ENCODE measurements at regions not wholly inside any gene's neighbourhood (a gene's known extent, or its start where the extent isn't known, plus 50 kb on each side); places are given as distances from the start of the nearest gene placed in this dataset.
A peak's percentile ranks its signal among the peaks of the same experiment; 100 is the strongest.
"Not testable (repeated sequence)": the region's sequence is repeated elsewhere in the genome, so short reads cannot be mapped to it uniquely, and the experiment has no call there.

DNA sequence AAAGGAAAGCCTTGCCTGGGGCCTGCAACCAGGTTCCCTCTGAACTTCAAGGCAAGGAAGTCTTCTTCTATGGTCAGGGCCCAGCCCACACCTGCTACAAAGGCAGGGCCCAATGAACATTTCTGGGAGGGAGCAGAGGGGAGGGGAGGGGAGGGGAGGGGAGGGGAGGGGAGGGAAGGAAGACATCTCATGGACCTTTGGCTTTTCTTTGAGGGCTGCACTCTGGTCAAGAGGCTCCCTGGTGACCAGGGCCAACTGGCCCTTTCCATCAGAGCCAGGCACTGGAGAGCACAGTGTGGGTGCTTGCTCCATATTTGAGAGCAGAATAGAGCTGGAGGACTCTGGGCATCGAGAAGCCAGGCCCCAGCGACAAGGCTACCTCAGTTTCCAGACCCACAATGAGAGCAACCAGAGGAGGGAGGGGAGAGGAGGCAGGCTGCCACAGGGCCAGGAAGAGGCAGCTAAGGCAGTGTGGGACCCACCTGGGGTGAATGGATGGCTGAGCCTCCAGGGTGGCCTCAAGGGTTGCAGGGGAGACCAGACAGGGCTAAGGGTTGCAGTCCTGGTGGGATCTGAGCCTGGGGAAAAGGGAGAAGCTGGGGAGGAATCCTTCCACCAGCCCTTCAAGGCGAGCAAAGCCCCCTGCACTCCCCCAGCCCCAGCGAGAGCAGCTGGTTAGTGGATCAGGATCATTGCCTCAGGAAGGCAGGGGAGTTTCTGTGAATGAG is 84.8 kb downstream of the MRPL14 start:
- WGBS, 2 experiments (ENCODE audit: insufficient coverage in 2 of 2) = 83 to 100% methylated on average over 1 to 2 of the region's 4 CpGs
- no peak overlapping the region for H3K4me3 ChIP-seq (ENCODE audit: extremely low read depth, insufficient read depth, low read length, poor library complexity, severe bottlenecking)
- peak overlapping the region; percentile 95 for H3K27ac ChIP-seq (ENCODE audit: low read depth, low read length, severe bottlenecking)

DNA sequence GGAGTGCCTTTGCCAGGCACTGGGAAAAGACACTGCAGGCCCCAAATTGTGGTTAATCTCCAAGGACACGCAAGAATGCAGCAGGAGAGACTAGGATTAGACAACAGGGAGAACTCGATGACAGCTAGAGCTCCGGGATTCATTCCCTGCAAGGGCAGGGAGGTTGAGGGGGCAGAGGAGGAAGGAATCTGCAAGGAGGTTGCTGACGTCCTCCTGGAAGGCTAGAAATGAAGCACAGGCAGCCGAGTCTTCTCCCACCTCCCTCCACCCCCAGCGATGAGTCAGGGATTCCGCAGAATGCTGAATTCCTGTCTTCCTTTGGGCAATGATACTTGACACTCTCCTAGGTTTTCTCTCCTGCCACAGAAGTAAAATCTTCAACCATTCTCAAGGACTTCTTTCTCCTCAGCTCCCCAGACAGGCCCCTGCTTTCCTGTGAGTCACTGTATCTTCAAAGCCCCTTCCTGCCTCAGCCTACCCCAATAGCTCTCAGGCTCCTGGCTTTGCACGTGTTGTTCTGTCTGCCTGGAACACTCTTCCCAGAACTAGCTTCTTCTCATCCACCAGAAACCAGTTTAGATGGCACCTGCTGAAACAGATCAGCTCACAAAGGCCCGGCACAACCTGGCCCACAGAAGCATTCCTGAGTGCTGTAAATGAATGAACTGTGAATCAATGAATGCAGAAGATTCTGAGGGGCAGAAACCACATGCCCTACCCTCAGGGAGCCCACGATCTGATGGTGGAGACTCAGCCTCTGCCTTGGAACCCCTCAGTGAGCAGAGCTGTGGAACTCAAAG is 85.6 kb downstream of the MRPL14 start:
- H3K9me3 ChIP-seq (ENCODE audit: control insufficient read depth, low read length) = no peaks in the 10 kb centered on the region
- 34 to 37% methylated on average over 7 to 9 of the region's 10 CpGs for WGBS, 2 experiments (ENCODE audit: insufficient coverage in 2 of 2)
- no peak overlapping the region for H3K4me3 ChIP-seq (ENCODE audit: extremely low read depth, insufficient read depth, low read length, poor library complexity, severe bottlenecking)
- H3K36me3 ChIP-seq (ENCODE audit: control insufficient read depth, insufficient read depth, low read length) = no peaks in the 10 kb centered on the region
- peaks cover 42% of the 10 kb centered on the region for H3K4me1 ChIP-seq (ENCODE audit: control insufficient read depth, insufficient read depth, low read length, poor library complexity, severe bottlenecking)
- peak overlapping the region; percentile 92 for H3K27ac ChIP-seq (ENCODE audit: low read depth, low read length, severe bottlenecking)

More for the DNA sequence above, 84.8 kb downstream of the MRPL14 start:
- Histone ChIP-seq H3K4me1 (ENCODE audit: control insufficient read depth, insufficient read depth, low read length, poor library complexity, severe bottlenecking) (peaks cover 42% of the 10 kb centered on the region), H3K36me3 (ENCODE audit: control insufficient read depth, insufficient read depth, low read length) (no peaks in the 10 kb centered on the region), H3K9me3 (ENCODE audit: control insufficient read depth, low read length) (no peaks in the 10 kb centered on the region)

- no peaks in the 10 kb centered on the region for H3K9me3 ChIP-seq (ENCODE audit: control insufficient read depth, low read length)
- no peak overlapping the region for H3K4me3 ChIP-seq (ENCODE audit: extremely low read depth, insufficient read depth, low read length, poor library complexity, severe bottlenecking)
- WGBS, 2 experiments (ENCODE audit: insufficient coverage in 2 of 2) = 78 to 85% methylated on average over 2 to 3 of the region's 4 CpGs
- peak overlapping the region; percentile 92 for H3K27ac ChIP-seq (ENCODE audit: low read depth, low read length, severe bottlenecking)
- H3K36me3 ChIP-seq (ENCODE audit: control insufficient read depth, insufficient read depth, low read length) = no peaks in the 10 kb centered on the region
- H3K4me1 ChIP-seq (ENCODE audit: control insufficient read depth, insufficient read depth, low read length, poor library complexity, severe bottlenecking) = peaks cover 42% of the 10 kb centered on the region
These were observed 86.5 kb downstream of the MRPL14 start for GRCh38 chr6:44040786-44041185.

DNA sequence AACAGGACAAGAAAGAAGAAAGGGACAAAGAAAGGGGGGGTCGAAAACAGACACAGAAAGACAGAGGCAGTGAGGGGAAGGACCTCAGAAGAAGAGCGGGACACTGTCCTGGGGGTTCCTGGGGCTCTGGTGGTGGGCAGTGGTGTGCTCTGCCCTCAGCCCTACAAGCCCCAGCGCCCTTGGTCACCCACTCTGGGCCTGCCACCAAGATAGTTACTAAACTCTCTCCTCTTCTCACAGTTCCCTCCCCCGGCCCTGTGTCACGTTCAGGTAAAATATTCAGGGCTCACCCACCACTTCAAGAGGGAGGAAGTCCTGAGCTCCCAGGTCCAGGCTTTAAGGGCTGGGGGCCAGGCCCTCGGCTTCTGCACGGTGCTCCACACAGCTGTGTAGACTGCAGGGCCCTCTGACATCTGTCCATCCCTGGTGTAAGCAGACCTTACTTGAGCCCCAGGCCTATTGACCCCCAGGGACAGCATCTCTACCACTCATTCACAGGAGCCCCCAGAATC is 87.4 kb downstream of the MRPL14 start:
- 74 to 93% methylated on average over 3 to 4 of the region's 7 CpGs for WGBS, 2 experiments (ENCODE audit: insufficient coverage in 2 of 2)
- peaks cover 47% of the 10 kb centered on the region for H3K4me1 ChIP-seq (ENCODE audit: control insufficient read depth, insufficient read depth, low read length, poor library complexity, severe bottlenecking)
- H3K9me3 ChIP-seq (ENCODE audit: control insufficient read depth, low read length) = no peaks in the 10 kb centered on the region
- H3K36me3 ChIP-seq (ENCODE audit: control insufficient read depth, insufficient read depth, low read length) = no peaks in the 10 kb centered on the region
- H3K27ac ChIP-seq (ENCODE audit: low read depth, low read length, severe bottlenecking) = no peak overlapping the region
- H3K4me3 ChIP-seq (ENCODE audit: extremely low read depth, insufficient read depth, low read length, poor library complexity, severe bottlenecking) = no peak overlapping the region

- Histone ChIP-seq H3K4me3 (ENCODE audit: extremely low read depth, insufficient read depth, low read length, poor library complexity, severe bottlenecking) (no peak overlapping the region), H3K4me1 (ENCODE audit: control insufficient read depth, insufficient read depth, low read length, poor library complexity, severe bottlenecking) (peaks cover 53% of the 10 kb centered on the region), H3K9me3 (ENCODE audit: control insufficient read depth, low read length) (no peaks in the 10 kb centered on the region), H3K36me3 (ENCODE audit: control insufficient read depth, insufficient read depth, low read length) (no peaks in the 10 kb centered on the region), H3K27ac (ENCODE audit: low read depth, low read length, severe bottlenecking) (no peak overlapping the region)
- 95% methylated on average over 4 of the region's 6 CpGs for WGBS, 2 experiments (ENCODE audit: insufficient coverage in 2 of 2)
These were observed 88.0 kb downstream of the MRPL14 start for GRCh38 chr6:44039191-44039719.

GRCh38 chr6:44038543-44039065 is 88.6 kb downstream of the MRPL14 start:
- H3K27ac ChIP-seq (ENCODE audit: low read depth, low read length, severe bottlenecking) = no peak overlapping the region
- no peaks in the 10 kb centered on the region for H3K36me3 ChIP-seq (ENCODE audit: control insufficient read depth, insufficient read depth, low read length)
- no peaks in the 10 kb centered on the region for H3K9me3 ChIP-seq (ENCODE audit: control insufficient read depth, low read length)
- H3K4me3 ChIP-seq (ENCODE audit: extremely low read depth, insufficient read depth, low read length, poor library complexity, severe bottlenecking) = no peak overlapping the region
- peaks cover 50% of the 10 kb centered on the region for H3K4me1 ChIP-seq (ENCODE audit: control insufficient read depth, insufficient read depth, low read length, poor library complexity, severe bottlenecking)
- 93 to 97% methylated on average over 4 of the region's 4 CpGs for WGBS, 2 experiments (ENCODE audit: insufficient coverage in 2 of 2)

- H3K4me3 ChIP-seq (ENCODE audit: extremely low read depth, insufficient read depth, low read length, poor library complexity, severe bottlenecking) = no peak overlapping the region
- H3K27ac ChIP-seq (ENCODE audit: low read depth, low read length, severe bottlenecking) = no peak overlapping the region
- H3K36me3 ChIP-seq (ENCODE audit: control insufficient read depth, insufficient read depth, low read length) = no peaks in the 10 kb centered on the region
- 91 to 92% methylated on average over 12 of the region's 13 CpGs for WGBS, 2 experiments (ENCODE audit: insufficient coverage in 2 of 2)
- H3K9me3 ChIP-seq (ENCODE audit: control insufficient read depth, low read length) = no peaks in the 10 kb centered on the region
- peaks cover 44% of the 10 kb centered on the region for H3K4me1 ChIP-seq (ENCODE audit: control insufficient read depth, insufficient read depth, low read length, poor library complexity, severe bottlenecking)
These were observed 89.3 kb downstream of the MRPL14 start for GRCh38 chr6:44037847-44038542.

- not testable (repeated sequence) for H3K36me3 ChIP-seq (ENCODE audit: control insufficient read depth, insufficient read depth, low read length); H3K9me3 ChIP-seq (ENCODE audit: control insufficient read depth, low read length); H3K27ac ChIP-seq (ENCODE audit: low read depth, low read length, severe bottlenecking); H3K4me3 ChIP-seq (ENCODE audit: extremely low read depth, insufficient read depth, low read length, poor library complexity, severe bottlenecking)
- peaks cover 37% of the 10 kb centered on the region for H3K4me1 ChIP-seq (ENCODE audit: control insufficient read depth, insufficient read depth, low read length, poor library complexity, severe bottlenecking)
- WGBS, 2 experiments (ENCODE audit: insufficient coverage in 2 of 2) = 84 to 87% methylated on average over 5 to 7 of the region's 9 CpGs
These were observed 90.0 kb downstream of the MRPL14 start for GRCh38 chr6:44037276-44037675.

DNA sequence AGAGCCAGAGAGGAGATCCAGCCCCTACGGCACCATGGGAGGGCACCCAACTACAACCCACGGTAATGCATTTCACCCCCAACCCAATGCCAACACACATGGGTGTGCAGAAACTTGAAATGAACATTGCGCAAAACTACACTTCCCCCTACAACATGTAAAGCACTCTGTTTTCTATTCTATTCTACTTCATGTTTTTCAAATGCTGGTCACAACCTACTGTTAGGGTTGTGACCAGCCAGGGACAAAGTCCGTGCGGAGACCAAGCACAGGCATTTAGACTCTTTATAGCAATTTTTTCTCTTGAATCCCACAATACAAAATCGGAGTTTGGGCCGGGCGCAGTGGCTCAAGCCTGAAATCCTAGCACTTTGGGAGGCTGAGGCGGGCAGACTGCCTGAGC is 90.6 kb downstream of the MRPL14 start:
- Histone ChIP-seq H3K27ac (ENCODE audit: low read depth, low read length, severe bottlenecking) (no peak overlapping the region), H3K36me3 (ENCODE audit: control insufficient read depth, insufficient read depth, low read length) (no peaks in the 10 kb centered on the region), H3K4me3 (ENCODE audit: extremely low read depth, insufficient read depth, low read length, poor library complexity, severe bottlenecking) (no peak overlapping the region), H3K9me3 (ENCODE audit: control insufficient read depth, low read length) (no peaks in the 10 kb centered on the region), H3K4me1 (ENCODE audit: control insufficient read depth, insufficient read depth, low read length, poor library complexity, severe bottlenecking) (peaks cover 34% of the 10 kb centered on the region)
- WGBS, 2 experiments (ENCODE audit: insufficient coverage in 2 of 2) = 82 to 96% methylated on average over 7 to 8 of the region's 9 CpGs

- 97 to 100% methylated on average over 2 of the region's 2 CpGs for WGBS, 2 experiments (ENCODE audit: insufficient coverage in 2 of 2)
These were observed 91.1 kb downstream of the MRPL14 start for GRCh38 chr6:44036196-44036595.

More at GRCh38 chr6:44036196-44036595, 91.1 kb downstream of the MRPL14 start:
- Histone ChIP-seq H3K36me3 (ENCODE audit: control insufficient read depth, insufficient read depth, low read length) (no peaks in the 10 kb centered on the region), H3K4me3 (ENCODE audit: extremely low read depth, insufficient read depth, low read length, poor library complexity, severe bottlenecking) (no peak overlapping the region), H3K4me1 (ENCODE audit: control insufficient read depth, insufficient read depth, low read length, poor library complexity, severe bottlenecking) (peaks cover 32% of the 10 kb centered on the region), H3K27ac (ENCODE audit: low read depth, low read length, severe bottlenecking) (no peak overlapping the region), H3K9me3 (ENCODE audit: control insufficient read depth, low read length) (no peaks in the 10 kb centered on the region)

All from mesodermal cell (in vitro differentiated cells).